ENCODE measurements at regions not wholly inside any gene's neighbourhood (a gene's known extent, or its start where the extent isn't known, plus 50 kb on each side); places are given as distances from the start of the nearest gene placed in this dataset.

DNA sequence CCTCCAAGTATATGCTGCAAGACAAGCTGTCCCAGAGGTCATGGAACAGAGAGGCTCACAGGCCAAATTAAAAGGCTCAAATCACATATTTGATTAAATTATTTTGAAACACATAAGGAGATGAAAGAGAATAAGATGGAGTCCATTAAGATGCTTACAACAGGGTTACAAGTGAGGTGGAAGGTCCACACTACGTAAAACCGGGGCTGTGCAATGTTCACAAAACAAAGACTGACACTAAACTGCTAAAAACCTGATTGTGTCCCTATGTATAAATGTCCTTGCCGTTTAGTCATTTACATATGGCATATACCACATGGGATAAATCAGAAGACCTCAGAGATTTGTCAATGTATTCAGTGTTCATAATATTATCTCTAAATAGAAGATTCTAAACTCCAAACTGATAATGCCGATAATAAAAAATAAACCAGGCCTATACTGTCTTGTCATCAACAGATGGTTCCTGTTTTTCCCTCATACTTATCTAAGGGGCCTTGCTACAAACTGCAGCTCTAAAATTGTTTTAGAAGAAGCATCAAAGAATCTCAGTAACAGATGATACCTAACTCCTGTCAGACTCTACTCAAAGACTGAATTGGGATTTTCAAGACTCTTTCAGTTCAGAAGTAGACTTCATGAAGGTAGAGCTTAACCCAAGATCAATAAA, 51.8 kb upstream of the RIPOR2 start:
- 89 to 95% (median 94%) methylated on average over 4 of the region's 4 CpGs for WGBS, 3 donors
- no peak overlapping the region for H3K27ac ChIP-seq (ENCODE audit: low read depth, low read length)

DNA sequence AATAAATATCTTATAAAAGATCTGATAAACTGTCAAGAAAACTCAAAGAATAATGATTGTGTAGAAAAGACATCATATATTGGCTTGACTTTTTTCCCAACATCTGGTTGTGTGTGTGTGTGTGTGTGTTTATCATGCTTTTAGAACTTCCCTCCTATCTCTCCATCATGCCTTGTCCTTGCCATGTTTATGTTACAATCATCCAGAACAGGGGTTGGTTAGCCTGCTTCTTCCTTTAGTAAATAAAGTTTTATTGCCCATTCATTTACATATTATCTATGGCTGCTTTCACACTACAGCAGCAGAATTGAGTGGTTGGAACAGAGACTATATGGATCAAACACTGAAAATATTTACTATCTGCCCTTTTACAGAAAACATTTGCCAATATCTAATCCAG, 52.8 kb upstream of the RIPOR2 start:
- no peak overlapping the region for H3K27ac ChIP-seq (ENCODE audit: low read depth, low read length)

DNA sequence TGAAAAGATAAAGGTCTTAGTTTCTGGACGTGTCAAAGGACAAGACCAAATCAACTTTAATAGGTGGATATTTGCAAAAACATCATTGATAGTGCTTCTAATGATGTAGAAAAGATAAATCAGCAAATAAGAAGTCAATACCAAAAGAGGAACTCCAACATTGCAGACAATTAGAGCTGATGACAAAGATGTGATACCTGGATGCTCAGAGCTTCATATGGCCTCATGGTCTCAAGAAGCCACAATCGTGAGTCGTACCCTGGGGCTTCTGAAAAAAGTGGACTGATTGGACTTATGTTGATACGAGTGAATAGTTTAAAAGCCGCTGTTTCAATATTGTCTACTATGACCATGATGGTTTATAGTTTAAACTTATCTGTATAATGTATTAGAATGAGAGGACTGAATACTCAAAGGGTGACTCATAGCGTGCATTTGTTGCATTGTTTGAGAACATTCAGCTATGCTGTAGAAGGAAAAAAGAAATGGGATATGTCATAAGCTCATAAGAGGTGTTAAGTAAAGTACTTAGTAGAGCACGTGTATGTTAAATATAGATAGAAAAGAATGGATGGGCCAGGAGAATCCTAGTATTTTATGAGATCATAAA, 54.6 kb upstream of the RIPOR2 start:
- no peak overlapping the region for H3K27ac ChIP-seq (ENCODE audit: low read depth, low read length)
- 91 to 96% (median 93%) methylated on average over 7 of the region's 7 CpGs for WGBS, 3 donors

DNA sequence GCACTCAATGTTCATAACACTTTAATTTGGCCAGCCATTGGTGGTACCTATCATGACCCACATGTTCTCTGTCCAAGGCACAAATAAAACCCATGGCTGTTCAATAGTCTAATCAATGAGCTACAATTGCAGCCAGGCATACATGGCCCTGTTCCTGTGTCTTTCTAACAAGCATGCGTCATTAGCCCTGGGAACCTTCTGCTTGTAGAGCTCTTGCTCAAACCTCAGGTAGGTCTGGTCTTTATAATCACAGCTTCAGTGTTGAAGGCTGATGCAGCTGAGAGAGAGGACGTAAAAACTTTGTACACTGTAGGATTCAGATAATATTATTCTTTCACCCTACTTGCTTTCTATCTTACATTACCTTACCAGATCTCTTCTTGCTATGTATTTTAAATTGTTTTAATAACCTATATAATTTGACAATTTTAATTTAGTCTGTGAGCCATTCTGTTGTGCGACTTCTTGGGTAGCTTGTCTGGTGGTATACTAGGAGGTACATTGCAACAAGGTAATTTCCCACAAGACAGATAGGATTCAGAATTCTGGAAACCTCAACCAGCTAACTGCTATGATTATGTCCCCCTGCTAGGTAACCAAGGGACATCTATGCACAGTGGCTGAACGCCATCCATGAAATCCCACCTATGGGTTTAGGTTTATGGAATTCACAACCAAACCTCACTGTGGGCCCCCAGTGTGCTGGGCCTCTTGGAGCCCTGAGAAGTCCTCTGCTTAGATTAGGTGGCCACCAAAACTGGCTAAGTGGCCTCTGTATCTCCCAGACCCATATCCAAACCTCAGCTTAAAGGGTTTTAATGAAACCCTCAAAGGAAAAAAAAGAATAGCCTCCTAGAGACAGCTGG, 55.4 kb upstream of the RIPOR2 start:
- 89 to 95% (median 93%) methylated on average over 4 of the region's 4 CpGs for WGBS, 3 donors
- H3K27ac ChIP-seq (ENCODE audit: low read depth, low read length): no peak overlapping the region

- H3K27ac ChIP-seq (ENCODE audit: low read depth, low read length): no peak overlapping the region
- WGBS, 3 donors: 72 to 78% (median 73%) methylated on average over 5 of the region's 5 CpGs
These were observed 56.2 kb upstream of the RIPOR2 start for GRCh38 chr6:24991810-24992467.

DNA sequence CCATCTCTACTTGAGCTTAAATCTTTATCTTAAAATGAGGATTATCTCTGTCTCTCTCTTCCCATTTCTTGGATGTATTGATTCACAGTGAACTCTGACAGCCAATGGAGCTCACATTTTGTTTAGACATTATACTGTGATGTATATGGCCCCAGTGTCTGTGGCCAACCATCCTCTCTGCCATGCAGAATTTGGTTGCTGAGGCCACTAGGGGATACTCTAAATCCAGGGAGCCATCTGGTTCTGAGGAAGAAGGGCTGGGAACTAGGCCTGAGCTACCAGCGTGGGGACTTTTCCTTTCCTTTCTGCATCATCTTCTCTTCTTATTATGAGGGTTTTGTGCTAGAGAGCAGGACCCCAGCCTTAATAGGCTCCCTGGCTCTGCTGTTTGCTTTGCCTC, 59.1 kb upstream of the RIPOR2 start:
- no peak overlapping the region for H3K27ac ChIP-seq (ENCODE audit: low read depth, low read length)
- 87 to 100% (median 88%) methylated on average over 1 of the region's 1 CpG for WGBS, 3 donors

GRCh38 chr6:24995270-24995669, 59.5 kb upstream of the RIPOR2 start:
- no peak overlapping the region for H3K27ac ChIP-seq (ENCODE audit: low read depth, low read length)
- WGBS, 3 donors: 80 to 88% (median 80%) methylated on average over 4 of the region's 4 CpGs

DNA sequence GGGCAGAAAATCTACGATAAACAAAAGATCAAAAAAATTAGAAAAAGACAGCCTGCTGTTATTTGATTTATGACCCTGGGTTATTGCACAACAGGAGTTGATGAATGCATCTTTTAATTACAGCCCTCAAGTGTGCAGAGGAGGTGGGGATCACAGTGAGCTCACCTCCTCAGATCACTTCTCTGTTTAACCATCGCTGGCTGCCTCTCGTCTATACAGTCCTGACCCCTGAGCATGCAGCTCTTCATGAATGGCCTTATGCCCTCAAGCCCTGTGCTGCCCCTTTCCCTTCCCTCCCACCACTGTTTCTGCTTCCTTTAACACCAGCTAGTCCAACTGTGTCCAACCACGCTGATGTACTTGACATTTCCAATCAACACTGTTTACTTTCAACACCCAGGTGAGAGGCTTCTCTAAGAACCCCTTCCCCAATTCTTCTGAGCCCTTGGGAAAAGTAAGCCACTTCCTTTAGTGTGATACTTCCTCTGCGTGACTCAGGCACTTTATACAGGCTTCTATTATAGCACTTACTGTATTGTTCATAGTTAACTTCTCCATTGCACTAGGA, 60.6 kb upstream of the RIPOR2 start:
- no peak overlapping the region for H3K27ac ChIP-seq (ENCODE audit: low read depth, low read length)
- WGBS, 3 donors: 44 to 73% (median 48%) methylated on average over 5 of the region's 5 CpGs

DNA sequence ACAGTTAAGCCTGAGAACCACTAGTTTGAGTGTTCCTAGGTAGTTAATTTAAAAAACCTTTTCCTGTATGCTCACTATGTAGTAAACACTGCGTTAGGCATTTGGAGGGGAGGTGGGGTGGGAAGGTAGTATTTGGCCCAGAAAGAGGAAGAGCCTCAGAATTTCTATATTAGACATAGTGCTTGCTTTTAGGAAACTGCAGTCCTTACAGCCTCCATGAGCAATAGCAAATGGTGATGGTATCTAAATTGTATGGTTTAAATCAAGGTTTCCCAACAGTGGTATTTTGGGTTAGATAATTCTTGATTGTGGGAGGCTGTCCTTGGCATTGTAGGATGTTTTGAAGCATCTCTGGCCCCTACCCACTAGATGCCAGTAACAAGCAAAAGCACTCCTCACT, 61.5 kb upstream of the RIPOR2 start:
- H3K27ac ChIP-seq (ENCODE audit: low read depth, low read length): no peak overlapping the region
- 47 to 84% (median 69%) methylated on average over 1 of the region's 1 CpG for WGBS, 3 donors

DNA sequence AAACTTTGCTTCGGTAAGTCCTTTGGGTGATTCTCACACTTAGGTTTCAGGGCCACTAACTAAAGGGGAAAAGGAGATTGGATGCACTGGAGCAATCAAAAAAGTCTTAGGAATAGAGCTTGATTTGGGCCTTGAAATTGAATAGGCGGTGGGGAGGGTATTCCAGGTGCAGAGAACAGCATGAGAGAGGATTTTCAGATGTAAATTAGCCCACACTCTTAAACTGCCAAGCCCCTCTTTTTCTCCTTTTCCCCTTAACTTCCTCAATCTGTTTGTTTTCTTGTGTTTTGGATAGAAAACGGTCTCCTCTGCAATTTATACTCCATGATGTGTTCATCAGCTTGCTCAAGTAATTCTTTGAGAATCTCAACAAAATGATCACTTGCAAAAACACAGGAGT, 62.1 kb upstream of the RIPOR2 start:
- H3K27ac ChIP-seq (ENCODE audit: low read depth, low read length): no peak overlapping the region
- 79 to 88% (median 85%) methylated on average over 3 of the region's 3 CpGs for WGBS, 3 donors

- 51 to 65% (median 55%) methylated on average over 11 of the region's 11 CpGs for WGBS, 3 donors
- no peak overlapping the region for H3K27ac ChIP-seq (ENCODE audit: low read depth, low read length)
These were observed 66.7 kb upstream of the RIPOR2 start for GRCh38 chr6:25002326-25003091.

DNA sequence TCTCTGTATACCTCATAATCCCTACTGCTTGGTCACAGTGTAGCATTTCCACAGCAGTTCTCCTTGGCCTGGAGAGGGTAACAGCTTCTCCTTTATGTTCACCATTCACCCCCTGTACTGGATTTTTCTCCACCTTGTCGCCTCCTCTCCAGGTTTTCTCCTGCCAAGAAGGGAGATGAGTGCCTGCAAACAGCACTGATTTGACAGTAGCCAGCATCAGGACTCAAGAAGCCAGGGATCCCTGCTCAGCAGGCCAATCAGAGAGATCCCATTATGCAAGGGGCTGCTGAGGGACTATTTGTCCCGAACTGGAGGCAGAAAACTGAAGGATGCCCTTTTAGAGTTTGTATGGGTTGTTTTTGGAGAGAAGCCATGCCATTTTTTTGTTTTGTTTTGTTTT, 68.6 kb upstream of the RIPOR2 start:
- WGBS, 3 donors: 87 to 88% (median 87%) methylated on average over 2 of the region's 2 CpGs
- H3K27ac ChIP-seq (ENCODE audit: low read depth, low read length): no peak overlapping the region

DNA sequence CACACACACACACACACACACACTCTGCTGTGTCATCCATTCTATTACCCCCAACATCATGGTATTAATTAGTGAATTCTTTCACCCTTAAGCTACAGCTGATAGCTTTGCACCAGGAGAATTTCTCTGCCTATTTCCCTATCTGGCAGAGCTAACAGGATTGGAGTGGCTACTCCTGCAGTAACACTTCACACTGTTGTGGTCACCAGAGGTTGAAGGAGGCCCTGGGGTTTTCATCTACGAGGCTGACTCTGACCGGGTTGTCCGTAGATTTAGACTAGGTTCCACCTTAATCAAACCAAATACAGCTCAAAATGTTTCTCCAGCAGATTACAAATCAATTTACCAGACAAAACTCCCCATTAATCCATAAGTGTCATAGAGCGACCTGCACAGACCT, 69.2 kb upstream of the RIPOR2 start:
- H3K27ac ChIP-seq (ENCODE audit: low read depth, low read length): no peak overlapping the region
- 78 to 87% (median 85%) methylated on average over 4 of the region's 4 CpGs for WGBS, 3 donors

- 84 to 95% (median 95%) methylated on average over 1 of the region's 1 CpG for WGBS, 3 donors
- no peak overlapping the region for H3K27ac ChIP-seq (ENCODE audit: low read depth, low read length)
These were observed 70.3 kb upstream of the RIPOR2 start for GRCh38 chr6:25006075-25006474.

GRCh38 chr6:25006565-25007001, 70.8 kb upstream of the RIPOR2 start:
- peak overlapping the region; percentile 70 for H3K27ac ChIP-seq (ENCODE audit: low read depth, low read length)
- WGBS, 3 donors: 8 to 10% (median 10%) methylated on average over 3 of the region's 3 CpGs

DNA sequence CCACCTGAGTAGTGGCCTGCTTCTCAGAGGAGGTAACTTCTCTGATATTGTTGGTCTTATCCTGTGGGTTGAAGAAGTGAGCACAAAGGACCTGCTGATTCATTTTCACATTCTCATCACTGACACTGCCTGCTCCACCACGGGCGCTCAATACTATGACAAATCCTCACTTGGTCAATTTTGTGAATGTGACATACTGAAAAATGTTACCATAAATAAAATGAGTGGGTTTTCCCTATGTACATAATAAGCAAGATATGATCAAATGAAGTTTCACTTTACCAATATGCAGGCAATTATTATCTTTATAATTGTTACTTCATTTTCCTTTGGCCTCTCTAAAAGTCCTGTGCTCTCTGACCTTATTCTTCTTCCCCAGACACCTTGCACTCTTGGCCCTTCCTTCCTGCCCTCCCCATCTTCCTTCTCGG, 71.5 kb upstream of the RIPOR2 start:
- 35 to 64% (median 51%) methylated on average over 3 of the region's 3 CpGs for WGBS, 3 donors
- peak overlapping the region; percentile 81 for H3K27ac ChIP-seq (ENCODE audit: low read depth, low read length)

DNA sequence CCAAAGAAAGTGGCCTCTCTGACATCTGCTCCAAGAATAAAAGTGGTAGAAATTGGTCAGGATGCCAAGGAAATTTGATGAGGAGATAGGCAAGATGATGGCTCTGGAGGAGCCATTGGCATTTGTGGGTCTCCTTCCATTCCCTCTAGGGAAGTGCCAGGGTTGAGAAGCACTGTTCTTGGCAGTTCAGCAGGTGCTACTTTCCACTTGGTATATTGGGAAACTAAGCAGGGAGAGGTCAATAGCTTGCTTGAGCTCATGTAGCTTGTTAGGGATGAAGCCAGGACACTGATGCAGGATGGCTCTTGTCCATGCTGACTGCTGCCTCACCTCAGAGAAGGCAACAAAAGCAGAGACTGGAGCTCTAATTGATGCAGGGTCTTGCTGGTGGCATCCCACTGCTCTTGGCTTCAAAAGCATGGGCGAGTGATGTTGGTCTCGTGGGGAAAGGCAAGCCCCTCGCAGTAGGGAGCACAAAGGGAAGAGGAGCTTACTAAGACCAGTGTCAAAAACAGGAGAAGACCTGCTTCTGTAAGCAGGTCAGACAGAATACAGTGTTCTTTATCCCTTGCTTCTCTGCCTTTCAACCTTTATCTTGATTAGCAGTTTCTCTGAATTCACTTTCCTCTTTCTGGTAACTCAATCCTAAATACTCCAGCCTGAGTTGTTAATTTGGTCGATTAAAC, 73.1 kb upstream of the RIPOR2 start:
- WGBS, 3 donors: 92 to 94% (median 93%) methylated on average over 4 of the region's 4 CpGs
- no peak overlapping the region for H3K27ac ChIP-seq (ENCODE audit: low read depth, low read length)

DNA sequence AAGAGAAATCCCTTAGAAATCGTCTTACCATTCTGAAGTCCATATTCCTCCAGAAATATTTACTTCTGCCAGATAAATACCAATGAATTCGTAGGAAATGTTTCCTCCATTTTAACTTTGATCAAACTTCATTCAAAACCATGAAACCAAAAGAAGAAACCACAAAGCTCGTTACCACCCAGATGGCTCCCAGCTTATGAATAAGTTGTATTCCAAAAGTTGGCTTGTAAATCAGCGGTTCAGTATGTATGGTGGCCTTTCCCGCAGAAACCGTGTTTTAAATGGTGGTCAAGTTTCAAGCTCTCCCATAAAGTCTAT, 73.6 kb upstream of the RIPOR2 start:
- H3K27ac ChIP-seq (ENCODE audit: low read depth, low read length): no peak overlapping the region

More for the DNA sequence above, 73.6 kb upstream of the RIPOR2 start:
- 87 to 92% (median 88%) methylated on average over 6 of the region's 6 CpGs for WGBS, 3 donors
